A673 (cell line): ENCODE measurements at regions not wholly inside any gene's neighbourhood (a gene's known extent, or its start where the extent isn't known, plus 50 kb on each side); places are given as distances from the start of the nearest gene placed in this dataset.

Experiments used
- BruUV-seq: library from RNA; stranded (reverse); fragments of 400-500 nt; replicated peaks from 2 replicates; lab custom pipeline; 2021; lab: Mats Ljungman, UMichigan
- CTCF ChIA-PET: fragments of 300-600 bp; sonication (Branson Sonifier 250); formaldehyde crosslinking; loops from one replicate; lab custom pipeline; 2022; ENCODE audit warnings: antibody characterized with exemption; lab: Charles Lee
- POLR2A ChIA-PET: fragments of 300-600 bp; sonication (Branson Sonifier 250); formaldehyde crosslinking; loops from one replicate; lab custom pipeline; 2022; ENCODE audit warnings: antibody characterized with exemption; ENCODE audit not compliant: low non-redundant PET; lab: Charles Lee
- DNase-seq: peaks from one replicate; pipeline ENCODE4 v3.0.0-alpha.2; 2015; ENCODE audit warnings: low spot score
- H3K27ac ChIP-seq: fragments of 200-600 bp; sonication (generic); 2 replicates; pipeline ENCODE4 v1.5.1; 2016; ENCODE audit warnings: mixed run types, low read depth, mild to moderate bottlenecking, mixed read lengths, antibody characterized with exemption, low read length; ENCODE audit not compliant: poor library complexity, severe bottlenecking
- H3K27me3 ChIP-seq: fragments of 200-600 bp; sonication (generic); replicated peaks from 2 replicates; pipeline ENCODE4 v1.6.1; 2017; ENCODE audit warnings: mixed run types, low read depth, mild to moderate bottlenecking, mixed read lengths, antibody characterized with exemption, low read length; ENCODE audit not compliant: insufficient read depth, poor library complexity
- H3K36me3 ChIP-seq: fragments of 200-600 bp; sonication (generic); 2 replicates; pipeline ENCODE4 v1.6.1; 2016; ENCODE audit warnings: mixed run types, mild to moderate bottlenecking, mixed read lengths, antibody characterized with exemption, low read length; ENCODE audit not compliant: insufficient read depth, poor library complexity, severe bottlenecking
- H3K4me1 ChIP-seq: fragments of 200-600 bp; sonication (generic); 2 replicates; pipeline ENCODE4 v1.6.1; 2017; ENCODE audit warnings: mixed run types, mild to moderate bottlenecking, mixed read lengths, antibody characterized with exemption, low read length; ENCODE audit not compliant: insufficient read depth, poor library complexity, severe bottlenecking
- H3K4me3 ChIP-seq: fragments of 200-600 bp; sonication (generic); 2 replicates; pipeline ENCODE4 v1.5.1; 2016; ENCODE audit warnings: low read depth, mixed run types, mild to moderate bottlenecking, mixed read lengths, low read length; ENCODE audit not compliant: poor library complexity, severe bottlenecking
- H3K9me3 ChIP-seq: fragments of 200-600 bp; sonication (generic); 2 replicates; pipeline ENCODE4 v1.6.1; 2016; ENCODE audit warnings: mixed run types, low read depth, mild to moderate bottlenecking, mixed read lengths, antibody characterized with exemption, low read length; ENCODE audit not compliant: poor library complexity, severe bottlenecking
- CTCF ChIP-seq: fragments of 300-800, 200-600 bp; sonication (generic); conservative IDR thresholded peaks from 2 replicates; pipeline ENCODE4 v1.5.1; 2017; ENCODE audit warnings: low read depth, mild to moderate bottlenecking, antibody characterized with exemption, low read length, moderate library complexity, mixed read lengths
- EZH2 ChIP-seq: fragments of 200-600 bp; sonication (generic); IDR thresholded peaks from 2 replicates; pipeline ENCODE4 v1.6.1; 2017; ENCODE audit warnings: borderline replicate concordance, low read depth, mild to moderate bottlenecking, mixed read lengths, antibody characterized with exemption, low read length; ENCODE audit not compliant: poor library complexity, severe bottlenecking
- intact Hi-C: fragments of 100-400 bp; cut with micrococcal nuclease; formaldehyde crosslinking; loops from one replicate; pipeline ENCODE4 v1.10.0; 2022; ENCODE audit not compliant: unreplicated experiment

GRCh38 chr5:174514325-174514724 is 210.1 kb upstream of the MSX2 start:
- Histone ChIP-seq H3K27me3 (no peaks in the 10 kb centered on the region), H3K36me3 (no peaks in the 10 kb centered on the region), H3K4me3 (no peak overlapping the region), H3K9me3 (no peaks in the 10 kb centered on the region), H3K27ac (no peak overlapping the region), H3K4me1 (peaks cover 7% of the 10 kb centered on the region)
- TF ChIP-seq EZH2, result no peak
- POLR2A ChIA-PET, result no interaction called here
- DNase-seq, result no peak
- BruUV-seq, result no TSS peak
- intact Hi-C loops, result no loop called here
- CTCF ChIA-PET, result no interaction called here

- intact Hi-C loops, result no loop called here
- ChIA-PET CTCF (no interaction called here), POLR2A (no interaction called here)
- Histone ChIP-seq H3K4me1 (peaks cover 7% of the 10 kb centered on the region), H3K36me3 (no peaks in the 10 kb centered on the region), H3K9me3 (no peaks in the 10 kb centered on the region), H3K27ac (no peak overlapping the region), H3K27me3 (no peaks in the 10 kb centered on the region), H3K4me3 (no peak overlapping the region)
- peak; percentile 79 for DNase-seq
- no TSS peak for BruUV-seq
- no peak for TF ChIP-seq EZH2
- no peak for TF ChIP-seq CTCF
These were observed 209.4 kb upstream of the MSX2 start for GRCh38 chr5:174514983-174515394.

GRCh38 chr5:174516741-174517140 is 207.6 kb upstream of the MSX2 start:
- peaks cover 7% of the 10 kb centered on the region for H3K4me1 ChIP-seq
- no peak for DNase-seq
- no peak overlapping the region for H3K27ac ChIP-seq
- TF ChIP-seq CTCF (no peak), EZH2 (no peak)
- no peaks in the 10 kb centered on the region for H3K27me3 ChIP-seq
- intact Hi-C loops, result no loop called here
- BruUV-seq, result no TSS peak
- POLR2A ChIA-PET, result no interaction called here
- H3K4me3 ChIP-seq, result no peak overlapping the region
- CTCF ChIA-PET, result no interaction called here
- H3K36me3 ChIP-seq, result no peaks in the 10 kb centered on the region
- no peaks in the 10 kb centered on the region for H3K9me3 ChIP-seq

GRCh38 chr5:174518512-174518911 is 205.9 kb upstream of the MSX2 start:
- POLR2A ChIA-PET, result no interaction called here
- BruUV-seq, result no TSS peak
- Histone ChIP-seq H3K4me1 (peaks cover 7% of the 10 kb centered on the region), H3K27me3 (no peaks in the 10 kb centered on the region), H3K36me3 (no peaks in the 10 kb centered on the region), H3K4me3 (no peak overlapping the region), H3K27ac (no peak overlapping the region), H3K9me3 (no peaks in the 10 kb centered on the region)
- DNase-seq, result no peak
- intact Hi-C loops, result no loop called here
- CTCF ChIA-PET, result no interaction called here
- TF ChIP-seq CTCF (no peak), EZH2 (no peak)
